CD4-positive, alpha-beta T cell treated with Interleukin-2 at 100 ng/mL for 4 hours (primary cell): ENCODE measurements at regions not wholly inside any gene's neighbourhood (a gene's known extent, or its start where the extent isn't known, plus 50 kb on each side); places are given as distances from the start of the nearest gene placed in this dataset.

Experiments
- DNase-seq: peaks from one replicate; pipeline ENCODE4 v3.0.0-alpha.2; 2020; ENCODE audit warnings: low spot score

GRCh38 chr14:97402279-97402678 is 605.1 kb downstream of the VRK1 start:
- DNase-seq = no peak

GRCh38 chr14:97407701-97408407 is 610.7 kb downstream of the VRK1 start:
- no peak for DNase-seq

DNA sequence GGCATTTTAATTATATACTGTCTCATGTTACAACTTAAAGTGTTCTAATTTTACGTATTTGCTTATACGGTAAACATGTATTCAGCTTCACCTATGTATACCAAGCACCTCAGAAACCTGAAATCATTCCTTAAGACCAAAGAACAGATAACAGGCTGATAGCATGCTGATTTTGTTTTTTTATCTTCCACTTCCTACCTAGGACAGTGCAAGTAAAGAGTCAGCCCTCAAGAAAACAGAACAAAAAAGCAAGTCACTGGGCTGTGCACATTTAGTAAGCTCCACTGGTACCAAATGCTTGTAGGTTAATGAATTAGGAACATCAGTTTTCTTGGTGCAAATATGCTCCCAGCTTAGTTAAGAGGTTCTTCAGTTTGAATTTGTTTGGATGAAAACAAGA is 611.3 kb downstream of the VRK1 start:
- peak; percentile 7 for DNase-seq

DNA sequence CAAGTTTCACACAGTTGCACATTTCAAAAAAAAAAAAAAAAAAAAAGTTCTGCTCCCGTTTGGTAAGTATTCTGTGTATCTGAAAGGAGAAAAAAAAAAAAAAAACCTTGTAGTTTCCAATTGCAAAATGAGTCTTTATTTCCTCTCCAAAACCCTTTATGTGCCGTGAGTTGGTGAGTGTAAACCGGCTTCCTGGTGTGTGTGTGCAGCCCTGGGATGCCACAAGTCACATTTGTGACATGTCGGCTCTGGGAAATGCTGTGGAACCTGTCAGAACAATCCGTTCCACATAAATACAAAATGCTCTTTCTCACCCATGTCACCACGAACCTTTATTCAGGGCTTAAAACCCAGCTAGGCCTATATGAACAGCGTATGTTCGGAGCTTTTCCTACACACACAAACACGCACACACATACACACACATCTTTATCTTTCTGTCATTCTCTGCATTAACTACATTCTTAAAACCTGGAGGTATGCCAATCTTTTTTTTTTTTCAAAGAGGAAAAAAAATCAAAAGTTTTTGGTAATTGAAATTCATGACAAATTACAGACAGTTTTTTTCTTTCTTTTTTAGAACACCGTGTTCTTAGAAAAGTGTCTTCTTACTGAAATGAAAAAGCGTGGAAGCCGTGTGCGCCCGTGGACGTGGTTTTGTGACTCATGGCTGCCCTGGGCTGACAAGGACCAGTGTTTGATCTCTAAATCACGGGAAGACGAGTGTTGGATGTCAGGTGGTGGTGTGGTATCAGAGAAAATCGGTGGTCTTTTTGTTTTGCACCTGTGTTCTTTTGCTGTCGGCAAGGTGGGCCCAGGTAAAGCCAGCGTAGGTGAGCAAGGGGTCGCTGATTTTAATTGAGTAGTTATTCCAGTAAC is 612.0 kb downstream of the VRK1 start:
- DNase-seq = peak; percentile 60

DNA sequence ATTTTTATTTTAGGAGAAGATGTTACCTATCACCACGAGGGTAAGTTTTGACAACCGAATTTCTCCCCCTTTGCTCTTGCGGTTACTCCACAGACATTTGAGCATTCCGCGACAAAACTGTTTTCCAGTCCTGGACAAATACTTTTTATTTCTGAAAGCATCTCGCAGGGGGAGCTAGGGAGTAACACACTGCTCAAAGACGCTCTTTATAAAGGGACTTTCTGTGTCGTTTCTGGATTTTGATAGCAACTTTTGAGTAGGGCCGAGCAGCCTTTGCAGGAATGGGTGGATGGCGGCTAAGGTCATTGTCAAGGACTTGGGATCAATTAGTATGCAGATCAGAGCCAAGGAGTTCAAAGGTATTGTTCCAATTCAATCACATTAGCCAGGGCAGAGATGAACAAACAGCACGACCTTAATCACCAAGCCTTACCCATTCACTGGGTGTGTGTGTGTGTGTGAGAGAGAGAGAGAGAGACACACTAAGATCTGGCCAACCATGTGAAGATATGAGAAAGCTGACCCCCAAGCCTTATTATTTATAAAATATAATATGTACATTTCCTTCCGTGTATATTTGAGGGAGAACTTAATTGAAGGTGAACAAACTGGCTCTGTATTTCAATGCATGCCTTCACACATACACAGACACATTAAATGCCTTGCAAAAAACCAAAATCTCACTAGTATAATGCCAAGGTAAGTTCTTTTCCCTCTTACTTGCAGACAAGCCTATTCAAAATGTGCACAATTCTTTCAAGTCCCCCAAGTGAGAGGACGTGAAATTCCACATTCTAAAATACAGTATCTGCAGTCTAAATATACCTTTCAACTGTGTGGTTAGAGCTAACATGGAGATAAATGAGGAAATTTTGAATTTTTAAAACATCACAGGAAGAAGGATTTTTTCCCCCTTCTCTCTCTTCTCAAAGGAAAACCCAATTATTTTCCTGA is 613.8 kb downstream of the VRK1 start:
- DNase-seq = no peak

DNA sequence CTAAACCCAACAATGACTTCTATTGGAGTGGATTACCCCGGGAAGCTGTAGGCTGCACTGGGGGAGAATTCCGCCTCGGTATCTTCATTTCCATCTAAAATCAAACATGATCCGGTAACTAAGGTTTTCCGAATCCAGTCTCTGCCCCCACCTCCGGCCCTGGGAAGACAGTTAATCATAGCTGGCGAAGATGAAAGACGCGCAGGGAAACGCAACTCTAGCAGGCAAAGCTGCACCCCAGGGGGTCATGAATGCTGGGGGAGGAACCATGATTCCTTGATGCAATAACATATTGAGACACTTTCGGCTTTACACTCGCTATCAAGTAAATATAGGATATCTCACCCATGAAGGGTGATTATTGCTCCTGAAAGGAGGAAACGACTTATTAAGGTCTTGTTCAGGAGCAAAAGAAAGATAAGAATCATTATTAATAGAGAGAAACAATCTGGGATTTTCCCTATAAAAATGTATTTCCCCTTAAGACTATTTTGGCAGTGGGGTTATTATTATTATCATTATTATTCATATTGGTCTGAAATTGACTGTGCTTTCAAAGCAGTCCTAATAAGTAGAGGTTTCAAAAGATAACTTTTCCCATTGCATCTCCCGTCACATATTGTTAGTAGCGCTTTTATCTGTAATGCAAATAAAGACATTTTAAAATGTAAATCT is 614.9 kb downstream of the VRK1 start:
- no peak for DNase-seq

DNA sequence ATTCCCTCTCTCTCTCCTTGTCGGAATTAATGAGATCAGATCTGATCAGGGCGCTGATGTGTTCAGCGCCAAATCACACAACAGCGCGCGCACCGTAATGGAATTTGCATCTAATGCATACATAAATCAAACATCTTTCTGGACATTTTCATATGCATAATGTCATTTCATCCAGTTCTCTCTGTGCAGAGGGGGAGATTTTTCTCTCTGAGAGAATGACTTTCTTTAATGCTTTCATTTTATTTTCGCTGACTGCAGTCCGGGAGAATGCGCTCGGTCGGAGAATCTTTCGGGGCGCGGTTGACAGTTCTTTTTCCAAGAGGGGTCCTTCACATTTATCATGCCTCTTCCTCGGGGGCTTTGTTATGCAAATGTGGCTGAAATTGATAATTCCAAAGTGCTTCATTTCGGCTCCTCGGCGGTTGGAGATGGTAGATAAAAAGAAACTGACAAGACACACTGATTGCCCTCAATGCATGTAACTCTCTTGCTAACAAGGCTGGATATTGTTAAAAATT is 615.9 kb downstream of the VRK1 start:
- DNase-seq = no peak

DNA sequence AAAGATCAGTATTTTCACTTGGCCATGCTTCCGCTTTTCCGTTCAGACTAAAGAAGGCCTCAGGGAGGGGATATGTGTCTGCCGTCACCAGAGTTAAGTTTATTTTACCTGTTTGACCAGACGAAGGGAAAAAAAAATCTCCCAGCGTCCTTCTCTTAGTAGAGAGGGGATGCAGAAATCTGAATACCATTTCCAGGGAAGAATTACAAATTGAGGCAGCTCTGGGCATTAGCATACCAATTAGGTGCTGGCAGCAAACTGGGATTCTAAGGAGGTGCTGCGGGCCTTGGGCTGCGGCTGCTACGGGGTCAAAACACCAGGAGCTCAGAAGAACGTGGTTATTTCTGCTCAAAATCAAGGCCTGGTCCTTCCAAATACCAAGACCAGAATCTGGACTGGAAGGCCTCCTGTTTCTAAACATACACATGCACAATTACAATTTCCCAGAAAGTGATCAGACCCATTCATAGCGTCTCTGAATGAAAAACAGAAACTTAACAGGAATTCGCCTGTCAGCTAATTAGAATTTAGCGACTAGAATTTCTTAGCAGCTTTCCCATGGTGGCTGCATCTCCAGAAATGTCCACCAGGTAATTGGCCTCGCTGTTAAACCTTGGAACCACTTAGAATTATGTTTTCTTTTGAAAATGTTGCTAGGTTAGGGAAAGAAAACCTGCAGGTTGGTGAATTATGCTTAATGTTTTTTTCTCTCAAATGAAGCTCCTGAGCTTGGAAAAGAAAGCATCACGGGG is 617.0 kb downstream of the VRK1 start:
- DNase-seq = no peak

GRCh38 chr14:97414718-97415098 is 617.5 kb downstream of the VRK1 start:
- DNase-seq = no peak

GRCh38 chr14:97415907-97416306 is 618.7 kb downstream of the VRK1 start:
- DNase-seq = no peak

DNA sequence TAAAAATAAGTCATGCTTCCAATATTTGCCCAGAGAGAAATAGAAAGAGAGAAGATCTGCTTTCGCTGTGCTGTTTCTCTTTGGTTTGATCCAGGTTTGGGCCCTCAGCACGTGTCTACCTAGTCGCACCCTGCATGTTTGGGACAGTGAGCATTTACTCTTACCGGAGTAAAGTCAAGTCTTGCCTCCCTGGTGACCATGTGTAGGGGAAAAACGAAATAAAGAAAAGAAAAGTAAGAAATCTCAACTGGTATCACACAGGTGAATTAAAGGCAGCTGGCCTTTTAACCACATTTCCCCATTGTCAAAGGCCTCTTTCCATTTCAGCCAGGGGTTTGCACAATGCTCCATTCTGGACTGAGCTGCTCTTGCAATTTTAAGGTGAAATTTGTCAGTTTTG is 619.4 kb downstream of the VRK1 start:
- no peak for DNase-seq

GRCh38 chr14:97417331-97417730 is 620.1 kb downstream of the VRK1 start:
- no peak for DNase-seq

DNA sequence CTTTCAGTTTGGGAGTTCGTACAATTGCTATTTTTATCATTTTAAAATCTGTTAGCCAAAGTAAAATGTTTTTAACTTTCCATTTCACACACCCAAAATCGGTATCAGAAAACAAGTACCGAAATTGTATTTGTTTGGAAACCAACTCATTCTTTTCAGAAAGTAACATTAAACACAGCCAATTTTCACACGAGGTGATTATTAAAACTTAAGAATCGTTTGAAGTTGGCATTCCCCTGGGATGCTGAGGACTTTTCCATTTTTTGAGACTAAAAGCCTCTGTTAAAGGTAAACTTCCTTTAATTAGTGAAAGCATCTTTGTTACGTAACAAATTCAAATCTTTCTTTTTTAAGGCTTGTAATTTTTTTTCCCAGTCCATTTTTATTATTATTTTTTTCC is 623.0 kb downstream of the VRK1 start:
- no peak for DNase-seq

DNA sequence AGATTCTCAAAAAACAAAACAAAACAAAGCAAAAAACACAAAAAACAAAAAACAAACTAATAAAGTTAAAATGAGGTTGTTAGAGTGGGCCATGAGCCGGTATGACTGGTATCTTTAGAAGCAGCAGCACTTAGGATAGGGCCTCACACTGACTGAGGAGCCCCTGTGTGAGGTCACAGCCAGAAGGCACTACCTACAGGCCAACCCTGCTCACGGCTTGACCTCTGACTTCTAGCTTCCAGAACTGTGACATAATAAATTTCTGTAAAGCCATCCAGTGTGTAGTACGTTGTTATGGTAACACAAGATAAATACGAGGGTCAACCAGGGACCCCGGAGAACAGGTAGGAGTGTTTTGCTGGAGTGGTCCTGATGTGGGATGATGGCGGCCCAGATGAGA is 629.6 kb downstream of the VRK1 start:
- DNase-seq = no peak

DNA sequence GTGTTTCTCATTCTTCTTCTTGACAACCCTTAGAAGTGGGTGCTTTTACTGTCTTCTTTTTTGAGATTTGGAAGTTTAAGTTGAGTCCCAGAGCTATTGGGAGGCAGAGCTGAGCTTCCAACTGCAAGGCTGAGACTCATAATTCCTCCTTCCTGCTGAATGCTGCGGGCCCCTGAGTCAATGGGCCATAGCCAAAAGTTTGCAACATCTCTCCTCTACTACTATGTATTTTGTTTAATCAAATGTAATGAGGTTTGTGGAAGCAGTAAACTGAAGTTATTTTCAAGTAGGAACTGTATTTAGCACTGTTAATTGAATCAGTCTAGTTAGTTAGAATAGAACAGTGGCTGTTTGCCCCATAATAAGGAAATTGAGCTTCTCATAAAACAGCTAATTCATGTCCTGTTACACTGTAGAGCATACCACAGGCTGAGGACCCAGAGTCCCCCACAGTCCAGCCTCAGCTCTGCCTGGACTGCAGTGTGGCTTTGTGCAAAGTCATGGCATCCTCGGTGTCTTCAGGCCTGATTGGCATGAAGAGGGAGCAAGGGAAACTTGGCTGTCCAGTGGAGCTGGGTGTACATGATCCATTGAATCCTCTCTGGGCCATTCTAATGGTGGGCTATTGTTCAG is 631.7 kb downstream of the VRK1 start:
- no peak for DNase-seq

GRCh38 chr14:97432586-97432985 is 635.4 kb downstream of the VRK1 start:
- peak; percentile 30 for DNase-seq

- DNase-seq = no peak
These were observed 644.7 kb downstream of the VRK1 start for GRCh38 chr14:97441740-97442362.

DNA sequence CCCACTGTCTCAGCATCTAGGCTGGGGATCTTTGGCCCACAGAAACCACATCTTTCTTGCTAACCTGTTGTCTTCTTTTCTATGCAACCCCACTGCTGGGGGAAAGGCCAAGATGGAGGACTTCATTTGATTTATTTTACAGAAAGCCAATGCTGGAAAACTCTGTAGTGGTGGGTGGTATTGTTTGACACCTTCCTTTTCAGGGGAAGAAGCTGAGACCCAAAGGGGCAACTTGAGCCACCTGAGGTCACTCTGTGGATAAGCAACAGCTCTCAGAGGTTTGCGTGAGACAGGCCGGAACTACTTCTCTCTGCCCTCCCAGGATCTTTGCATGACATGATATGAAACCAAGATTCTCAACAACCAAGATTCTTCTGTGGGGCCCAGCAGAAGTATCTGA is 645.2 kb downstream of the VRK1 start:
- peak; percentile 2 for DNase-seq

DNA sequence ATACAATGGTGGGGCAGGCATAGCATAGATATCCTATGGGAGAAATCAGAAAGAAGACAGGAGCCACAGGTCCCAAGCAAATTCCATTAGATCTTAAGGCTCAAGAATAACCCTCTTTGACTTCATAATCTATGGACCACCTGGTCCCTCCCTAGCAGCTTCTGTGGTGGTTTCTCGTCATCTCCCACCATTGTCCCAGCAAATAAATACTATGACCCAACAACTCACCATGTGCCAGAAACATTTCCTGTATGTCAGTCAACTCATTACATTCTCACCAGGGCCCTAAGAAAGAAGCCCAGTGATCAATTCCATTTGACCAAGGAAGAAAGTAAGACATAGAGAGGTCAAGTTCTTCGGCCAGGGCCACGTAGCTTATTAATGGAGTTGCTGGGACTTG is 646.2 kb downstream of the VRK1 start:
- DNase-seq = no peak

DNA sequence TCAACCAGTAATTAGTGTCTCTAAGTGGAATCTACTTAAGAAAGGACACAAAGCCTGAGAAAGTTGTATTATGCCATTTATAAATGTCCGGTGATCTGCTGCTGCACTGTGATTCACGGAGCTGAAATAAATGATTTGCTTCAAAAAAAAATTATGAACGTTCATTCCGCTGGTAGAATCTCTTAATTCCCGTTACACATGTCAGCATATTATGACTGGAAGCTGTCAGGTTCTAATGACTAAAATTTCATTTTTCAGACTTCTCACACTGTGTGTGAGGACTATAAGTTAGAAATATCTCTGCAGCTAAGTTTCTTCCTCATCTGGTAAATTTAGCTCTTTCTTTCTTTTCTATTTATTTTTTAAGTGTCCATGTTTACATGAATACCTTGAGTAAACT is 647.1 kb downstream of the VRK1 start:
- DNase-seq = no peak
